SK-N-SH (cell line): ENCODE measurements at regions not wholly inside any gene's neighbourhood (a gene's known extent, or its start where the extent isn't known, plus 50 kb on each side); places are given as distances from the start of the nearest gene placed in this dataset.

Source experiments
- CTCF ChIA-PET: fragments of 300-600, 350-600 bp; formaldehyde crosslinking; extraction: SDS; loops from one replicate; lab custom pipeline; 2021; lab: Yijun Ruan, JAX
- POLR2A ChIA-PET: fragments of 350-600 bp; sonication (Branson Sonifier 250); formaldehyde crosslinking; extraction: SDS; loops from one replicate; lab custom pipeline; 2020; ENCODE audit warnings: antibody characterized with exemption, inconsistent platforms; lab: Yijun Ruan, JAX
- DNase-seq: peaks from one replicate; pipeline ENCODE4 v3.0.0; 2012
- H2AFZ ChIP-seq: fragments of 200-600 bp; sonication (generic); 2 replicates; pipeline ENCODE4 v1.8.1; 2016; ENCODE audit warnings: antibody characterized with exemption, mild to moderate bottlenecking, low read depth
- H3F3A ChIP-seq: fragments of 200-600 bp; sonication (generic); replicated peaks from 2 replicates; pipeline ENCODE3; 2016; ENCODE audit warnings: antibody characterized with exemption, mild to moderate bottlenecking; ENCODE audit not compliant: insufficient read depth
- H3K27ac ChIP-seq, 2 experiments: fragments of 200-500 bp in 1 of 2; fragments of 200-600 bp in 1 of 2; sonication (Bioruptor generic) in 1 of 2; sonication (generic), shearing (Covaris generic) in 1 of 2; 2 replicates each; pipeline versions ENCODE4 v1.5.1 to v1.6.1; 2014 to 2016; ENCODE audit warnings: low read depth in 2 of 2, inconsistent platforms in 1 of 2, low read length in 1 of 2, mild to moderate bottlenecking in 1 of 2, mixed read lengths in 1 of 2
- H3K27me3 ChIP-seq: fragments of 200-600 bp; sonication (generic), shearing (Covaris generic); 2 replicates; pipeline ENCODE4 v1.6.1; 2016; ENCODE audit warnings: mixed run types; ENCODE audit not compliant: insufficient read depth
- H3K36me3 ChIP-seq, 2 experiments: fragments of 200-500 bp in 1 of 2; fragments of 200-600 bp in 1 of 2; sonication (Bioruptor generic) in 1 of 2; sonication (generic) in 1 of 2; replicated peaks in 1 of 2; 2 replicates each; pipeline versions ENCODE3 to v1.5.1; 2014 to 2016; ENCODE audit warnings: low read length in 1 of 2, mild to moderate bottlenecking in 1 of 2; ENCODE audit not compliant: insufficient read depth in 2 of 2, control insufficient read depth in 1 of 2
- H3K4me1 ChIP-seq, 2 experiments: fragments of 200-500 bp in 1 of 2; fragments of 200-600 bp in 1 of 2; sonication (Bioruptor generic) in 1 of 2; sonication (generic), shearing (Covaris generic) in 1 of 2; 2 replicates each; pipeline versions ENCODE4 v1.5.1 to v1.6.1; 2014 to 2016; ENCODE audit warnings: low read depth in 1 of 2, low read length in 1 of 2, mixed run types in 1 of 2; ENCODE audit not compliant: insufficient read depth in 2 of 2, control insufficient read depth in 1 of 2
- H3K4me2 ChIP-seq: fragments of 200-600 bp; sonication (generic), shearing (Covaris generic); 2 replicates; pipeline ENCODE4 v1.6.1; 2017; ENCODE audit warnings: mixed run types
- H3K4me3 ChIP-seq, 2 experiments: fragments of 200-500 bp in 1 of 2; fragments of 200-600 bp in 1 of 2; sonication (Bioruptor generic) in 1 of 2; sonication (generic), shearing (Covaris generic) in 1 of 2; 2 replicates each; pipeline versions ENCODE4 v1.5.1 to v1.8.1; 2014 to 2016; ENCODE audit warnings: low read depth in 2 of 2, inconsistent platforms in 1 of 2, low read length in 1 of 2, mild to moderate bottlenecking in 1 of 2, mixed read lengths in 1 of 2, moderate library complexity in 1 of 2
- H3K79me2 ChIP-seq: fragments of 200-600 bp; sonication (generic); 2 replicates; pipeline ENCODE4 v1.8.1; 2017; ENCODE audit warnings: mild to moderate bottlenecking; ENCODE audit not compliant: insufficient read depth
- H3K9ac ChIP-seq: fragments of 200-600 bp; sonication (generic); 2 replicates; pipeline ENCODE4 v1.6.1; 2017; ENCODE audit warnings: mixed run types
- H3K9me2 ChIP-seq: fragments of 200-600 bp; sonication (generic); 2 replicates; pipeline ENCODE4 v1.6.1; 2017; ENCODE audit warnings: mixed run types
- H3K9me3 ChIP-seq: fragments of 200-600 bp; sonication (generic); 2 replicates; pipeline ENCODE4 v1.6.1; 2017; ENCODE audit warnings: mixed run types, mild to moderate bottlenecking, moderate library complexity
- H4K20me1 ChIP-seq: fragments of 200-600 bp; sonication (generic); 2 replicates; pipeline ENCODE4 v1.6.1; 2017; ENCODE audit warnings: mild to moderate bottlenecking, mixed run types; ENCODE audit not compliant: insufficient read depth
- ELF1 ChIP-seq: IDR thresholded peaks from 2 replicates; pipeline ENCODE4 v1.4.0; 2012
- EP300 ChIP-seq, 2 experiments: IDR thresholded peaks; 2 replicates each; pipeline versions ENCODE4 v1.4.0 to v1.6.1; 2012; ENCODE audit warnings: borderline replicate concordance in 1 of 2, low read depth in 1 of 2, low read length in 1 of 2
- FOSL2 ChIP-seq: IDR thresholded peaks from 2 replicates; pipeline ENCODE4 v1.4.0; 2012; ENCODE audit warnings: low read depth, mild to moderate bottlenecking, moderate library complexity, borderline replicate concordance
- GATA2 ChIP-seq: sonication (generic); formaldehyde crosslinking; IDR thresholded peaks from 2 replicates; pipeline ENCODE4 v1.5.0; 2020; ENCODE audit warnings: mild to moderate bottlenecking, missing genetic modification reagents
- IRF3 ChIP-seq: fragments of 150-350 bp; IDR thresholded peaks from 2 replicates; pipeline ENCODE4 v1.6.1; 2016; ENCODE audit warnings: mild to moderate bottlenecking, low read depth, low read length
- JUND ChIP-seq: IDR thresholded peaks from 2 replicates; pipeline ENCODE4 v1.4.0; 2012
- MXI1 ChIP-seq: IDR thresholded peaks from 2 replicates; pipeline ENCODE4 v1.6.1; 2012; ENCODE audit warnings: mild to moderate bottlenecking, low read depth, low read length, improper control_type of control experiment
- NFIC ChIP-seq: IDR thresholded peaks from 2 replicates; pipeline ENCODE4 v1.4.0; 2012; ENCODE audit warnings: borderline replicate concordance
- PBX3 ChIP-seq: IDR thresholded peaks from 2 replicates; pipeline ENCODE4; 2012
- POLR2AphosphoS5 ChIP-seq: IDR thresholded peaks from 2 replicates; pipeline ENCODE4 v1.6.1; 2012; ENCODE audit warnings: low read depth, low read length
- RAD21 ChIP-seq: IDR thresholded peaks from 2 replicates; pipeline ENCODE4 v1.6.1; 2012; ENCODE audit warnings: mild to moderate bottlenecking, low read length
- RCOR1 ChIP-seq: fragments of 150-350 bp; IDR thresholded peaks from 2 replicates; pipeline ENCODE4 v1.6.1; 2017; ENCODE audit warnings: antibody characterized with exemption, low read length
- REST ChIP-seq: IDR thresholded peaks from 2 replicates; pipeline ENCODE4 v1.6.1; 2012; ENCODE audit warnings: mild to moderate bottlenecking, low read depth, low read length, moderate library complexity
- RXRA ChIP-seq: IDR thresholded peaks from 2 replicates; pipeline ENCODE4 v1.4.0; 2012; ENCODE audit warnings: low read depth, mild to moderate bottlenecking, borderline replicate concordance
- SMC3 ChIP-seq: IDR thresholded peaks from 2 replicates; pipeline ENCODE4 v1.6.1; 2012; ENCODE audit warnings: low read depth, low read length, improper control_type of control experiment
- TCF12 ChIP-seq: IDR thresholded peaks from 2 replicates; pipeline ENCODE4 v1.4.0; 2012
- TEAD4 ChIP-seq: IDR thresholded peaks from 2 replicates; pipeline ENCODE4 v1.4.0; 2012; ENCODE audit warnings: mild to moderate bottlenecking, borderline replicate concordance; ENCODE audit not compliant: insufficient read depth
- USF1 ChIP-seq: IDR thresholded peaks from 2 replicates; pipeline ENCODE4 v1.4.0; 2012; ENCODE audit warnings: low read depth, borderline replicate concordance
- WGBS: methylation state at CpG from one replicate; pipeline ENCODE4 v1.1.6; 2017; ENCODE audit warnings: low lambda C conversion rate; 5-methylcytosine and 5-hydroxymethylcytosine counted together

GRCh38 chr10:111703986-111704385 lies 479.6 kb downstream of the GPAM start:
- Histone ChIP-seq H4K20me1 (no peaks in the 10 kb centered on the region), H3K27me3 (no peaks in the 10 kb centered on the region), H3K9me3 (no peaks in the 10 kb centered on the region), H2AFZ (no peak overlapping the region), H3K9me2 (no peaks in the 10 kb centered on the region), H3K27ac (no peak overlapping the region), H3K4me2 (no peak overlapping the region), H3K79me2 (no peaks in the 10 kb centered on the region), H3F3A (no peaks in the 10 kb centered on the region), H3K4me1 (no peaks in the 10 kb centered on the region), H3K4me3 (no peak overlapping the region), H3K36me3 (no peaks in the 10 kb centered on the region), H3K9ac (no peak overlapping the region)
- TF ChIP-seq POLR2AphosphoS5 (no peak), PBX3 (no peak), MXI1 (no peak), RXRA (no peak), RAD21 (no peak), NFIC (no peak), TCF12 (no peak), RCOR1 (no peak), FOSL2 (no peak), IRF3 (no peak), SMC3 (no peak), ELF1 (no peak), JUND (no peak), REST (no peak)
- 23% methylated on average over 2 of the region's 2 CpGs for WGBS
- DNase-seq = no peak
- ChIA-PET POLR2A (no interaction called here), CTCF (interaction anchor here (1.4 kb wide), 1 partner anchor 106 kb away, joined by 3 read pairs; no protein-coding TSS in a partner anchor)

DNA sequence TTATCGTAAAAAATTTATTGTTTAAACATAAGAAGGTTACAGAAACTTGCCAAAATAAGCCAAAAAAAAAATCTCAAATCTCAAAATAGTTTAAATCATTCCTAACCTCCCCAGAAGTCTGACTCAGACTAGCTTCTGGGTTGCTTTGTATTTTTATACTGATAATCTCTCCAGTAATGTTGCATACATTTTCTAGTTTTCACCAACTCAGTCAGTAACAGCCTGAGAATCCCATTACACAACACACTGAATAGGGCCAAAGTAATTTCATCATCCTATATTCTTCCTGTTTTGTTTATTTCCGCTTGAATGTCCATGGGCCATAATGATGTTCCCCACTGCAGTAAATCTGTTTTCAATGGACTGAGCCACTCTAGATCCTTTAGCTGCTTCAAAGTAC lies 478.5 kb downstream of the GPAM start:
- Histone ChIP-seq H3K36me3 (no peaks in the 10 kb centered on the region), H3K9me3 (no peaks in the 10 kb centered on the region), H3K9ac (no peak overlapping the region), H3K4me2 (no peak overlapping the region), H3K27ac (no peak overlapping the region), H3F3A (no peaks in the 10 kb centered on the region), H4K20me1 (no peaks in the 10 kb centered on the region), H3K27me3 (no peaks in the 10 kb centered on the region), H3K9me2 (no peaks in the 10 kb centered on the region), H3K79me2 (no peaks in the 10 kb centered on the region), H2AFZ (no peak overlapping the region), H3K4me3 (no peak overlapping the region), H3K4me1 (no peaks in the 10 kb centered on the region)
- 36% methylated on average over 2 of the region's 2 CpGs for WGBS
- no peak for DNase-seq
- CTCF ChIA-PET = interaction anchor here (1.4 kb wide), 1 partner anchor 108 kb away, joined by 3 read pairs; no protein-coding TSS in a partner anchor
- POLR2A ChIA-PET = no interaction called here
- TF ChIP-seq IRF3 (no peak), EP300 (IDR thresholded peaks at IDR 0.05; ENCODE audit: borderline replicate concordance in 1 of 2, low read depth in 1 of 2, low read length in 1 of 2) (no peak), USF1 (no peak), PBX3 (no peak), GATA2 (CRISPR knock-in tag) (no peak), NFIC (no peak), TEAD4 (no peak)
